ENCODE measurements at regions not wholly inside any gene's neighbourhood (a gene's known extent, or its start where the extent isn't known, plus 50 kb on each side); places are given as distances from the start of the nearest gene placed in this dataset.

- H4K20me1 ChIP-seq (replicated peaks; ENCODE audit: control insufficient read depth, insufficient read depth, low read length), result no peaks in the 10 kb centered on the region
- H2AFZ ChIP-seq (ENCODE audit: low read depth, low read length), result no peak overlapping the region
- H3K9me3 ChIP-seq (replicated peaks; ENCODE audit: control insufficient read depth, insufficient read depth, low read depth, low read length), result no peaks in the 10 kb centered on the region
- H3K79me2 ChIP-seq (ENCODE audit: control insufficient read depth, insufficient read depth, low read length), result no peaks in the 10 kb centered on the region
- no peak overlapping the region for H3K4me2 ChIP-seq (ENCODE audit: insufficient read depth, low read length)
- ChIA-PET CTCF (ENCODE audit: low intra/inter-chr PET ratio) (no interaction called here), POLR2A (no interaction called here)
- no TSS peak for BruUV-seq (replicated peaks)
- 3% methylated on average over 10 of the region's 11 CpGs for WGBS (ENCODE audit: insufficient coverage, low coverage, missing lambda C conversion rate)
- H3K4me3 ChIP-seq, result no peak overlapping the region
- H3K27me3 ChIP-seq (ENCODE audit: control insufficient read depth in 2 of 2, insufficient read depth in 2 of 2, low read length in 2 of 2), result peaks cover 3 to 25% of the 10 kb centered on the region in 2 experiments; a peak in 2 of 5 replicates
- no peak overlapping the region for H3K27ac ChIP-seq (ENCODE audit: extremely low read depth, low read depth, low read length)
- H3K4me1 ChIP-seq (replicated peaks in 1 of 2; ENCODE audit: control insufficient read depth in 2 of 2, insufficient read depth in 2 of 2, low read length in 2 of 2), result no peaks in the 10 kb centered on the region
- H3K36me3 ChIP-seq (ENCODE audit: control insufficient read depth, insufficient read depth, low read length), result no peaks in the 10 kb centered on the region
- TF ChIP-seq STAG1 (CRISPR knock-in tag; IDR thresholded peaks at IDR 0.05; ENCODE audit: borderline replicate concordance), result no peak
- TF ChIP-seq CTCFL (IDR thresholded peaks at IDR 0.05; ENCODE audit: borderline replicate concordance, insufficient read depth, low read depth, low read length, poor library complexity, severe bottlenecking), result no peak
- no peak for TF ChIP-seq ZEB2 (IDR thresholded peaks at IDR 0.05)
- TF ChIP-seq ARHGAP35 (IDR thresholded peaks at IDR 0.05; ENCODE audit: partially characterized antibody), result no peak
- TF ChIP-seq ZNF140 (CRISPR knock-in tag; IDR thresholded peaks at IDR 0.05), result no peak
- no peak for TF ChIP-seq ZNF696 (CRISPR knock-in tag; conservative IDR thresholded peaks at IDR 0.05)
- TF ChIP-seq FOS (IDR thresholded peaks at IDR 0.05; ENCODE audit: extremely low read depth, insufficient read length), result no peak
- no peak for TF ChIP-seq MBD2 (IDR thresholded peaks at IDR 0.05; ENCODE audit: borderline replicate concordance, low read depth)
- TF ChIP-seq SAP30 (IDR thresholded peaks at IDR 0.05; ENCODE audit: borderline replicate concordance, insufficient read depth, low read depth, low read length, poor library complexity, severe bottlenecking), result no peak
- no peak for TF ChIP-seq SOX6 (IDR thresholded peaks at IDR 0.05)
- no peak for TF ChIP-seq TFE3 (CRISPR knock-in tag; IDR thresholded peaks at IDR 0.05)
- TF ChIP-seq RCOR1 (IDR thresholded peaks at IDR 0.05; ENCODE audit: borderline replicate concordance in 1 of 2, low read depth in 2 of 2, low read length in 2 of 2), result no peak
- intact Hi-C loops (cut with micrococcal nuclease) (no loop called here), in situ Hi-C loops (cut with MboI) (no loop called here)
- no peak overlapping the region for H3K9ac ChIP-seq (ENCODE audit: insufficient read depth in 1 of 2, low read depth in 2 of 2, low read length in 2 of 2)
- no peak for FAIRE-seq
- no peak for ATAC-seq
- no peak for DNase-seq (ENCODE audit: extremely low read depth in 1 of 4, low spot score in 3 of 4)
- no peaks in the 10 kb centered on the region for H3K9me1 ChIP-seq (ENCODE audit: control insufficient read depth, insufficient read depth, low read length)
Measured at GRCh38 chr13:40146611-40147117, 491.2 kb downstream of the COG6 start.
